Activated T-helper 1 cell treated with anti-CD3 and anti-CD28 coated beads, Interleukin-12 subunit alpha, Interleukin-12 subunit beta, Interleukin-2, Interleukin-4 antibody, amounts not matched to agents 30 ng/mL and 10 ng/mL and 1 ng/mL, durations not matched to agents 14 hours and 24 hours and 36 hours (primary cell): ENCODE measurements at regions not wholly inside any gene's neighbourhood (a gene's known extent, or its start where the extent isn't known, plus 50 kb on each side); places are given as distances from the start of the nearest gene placed in this dataset.
"Not testable (repeated sequence)": the region's sequence is repeated elsewhere in the genome, so short reads cannot be mapped to it uniquely, and the experiment has no call there.

Experiments used
- DNase-seq: peaks from one replicate; pipeline ENCODE4 v3.0.0; 2021; ENCODE audit warnings: low spot score
- H3K27ac Mint-ChIP-seq: one replicate; pipeline ENCODE4 v1.8.0; 2021; ENCODE audit warnings: mild to moderate bottlenecking, mixed read lengths
- H3K27me3 Mint-ChIP-seq: one replicate; pipeline ENCODE4 v1.8.0; 2022; ENCODE audit warnings: mild to moderate bottlenecking, moderate library complexity, mixed read lengths; ENCODE audit not compliant: insufficient read depth
- H3K36me3 Mint-ChIP-seq: one replicate; pipeline ENCODE4 v1.8.0; 2021; ENCODE audit warnings: low read depth, mixed read lengths
- H3K4me1 Mint-ChIP-seq: one replicate; pipeline ENCODE4 v1.8.0; 2021; ENCODE audit warnings: low read depth, mixed read lengths
- H3K4me3 Mint-ChIP-seq: one replicate; pipeline ENCODE4 v1.8.0; 2021; ENCODE audit warnings: mild to moderate bottlenecking, moderate library complexity, mixed read lengths
- H3K9me3 Mint-ChIP-seq: one replicate; pipeline ENCODE4 v1.8.0; 2021; ENCODE audit warnings: mixed read lengths
- intact Hi-C: fragments of 100-400 bp; cut with micrococcal nuclease; formaldehyde crosslinking; loops from one replicate; pipeline ENCODE4 v1.15.1; 2024

DNA sequence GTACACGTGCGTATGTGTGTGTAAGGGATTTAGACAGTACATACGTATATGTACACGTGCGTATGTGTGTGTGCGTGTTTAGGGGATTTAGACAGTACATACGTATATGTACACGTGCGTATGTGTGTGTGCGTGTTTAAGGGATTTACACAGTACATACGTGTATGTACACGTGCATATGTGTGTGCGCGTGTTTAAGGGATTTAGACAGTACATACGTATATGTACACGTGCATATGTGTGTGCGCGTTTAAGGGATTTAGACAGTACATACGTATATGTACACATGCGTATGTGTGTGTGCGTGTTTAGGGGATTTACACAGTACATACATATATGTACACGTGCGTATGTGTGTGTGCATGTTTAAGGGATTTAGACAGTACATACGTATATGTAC lies 100.9 kb upstream of the ALKAL2 start:
- DNase-seq, intact Hi-C loops, H3K4me3 Mint-ChIP-seq, H3K4me1 Mint-ChIP-seq, H3K27me3 Mint-ChIP-seq, H3K36me3 Mint-ChIP-seq, H3K9me3 Mint-ChIP-seq, H3K27ac Mint-ChIP-seq: not testable (repeated sequence)

DNA sequence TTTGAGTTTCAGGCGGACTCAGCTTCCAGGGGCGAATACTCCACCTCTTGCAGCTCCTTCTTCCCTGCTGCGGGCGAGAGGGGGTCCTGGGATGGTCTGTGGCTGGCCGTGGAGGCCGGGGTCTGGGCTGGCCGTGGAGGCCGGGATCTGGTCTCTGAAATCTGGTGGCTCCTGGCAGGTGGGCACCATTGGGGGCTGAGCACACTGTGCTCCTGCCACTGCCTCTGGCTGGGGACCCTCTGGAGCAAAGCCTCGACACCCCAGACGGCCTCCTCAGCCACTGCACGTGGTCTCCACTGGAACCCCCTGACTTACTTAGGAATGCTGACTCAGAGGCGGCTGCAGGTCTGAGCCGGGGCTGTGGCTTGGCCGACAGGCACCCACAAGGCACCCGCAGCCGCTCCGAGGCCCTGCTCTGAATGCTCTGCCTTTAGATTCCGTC lies 100.1 kb upstream of the ALKAL2 start:
- no peak for DNase-seq
- intact Hi-C loops: no loop called here
- H3K36me3 Mint-ChIP-seq: no peaks in the 10 kb centered on the region
- peaks cover 6% of the 10 kb centered on the region for H3K9me3 Mint-ChIP-seq
- no peak overlapping the region for H3K27ac Mint-ChIP-seq
- H3K4me1 Mint-ChIP-seq: no peaks in the 10 kb centered on the region
- no peak overlapping the region for H3K4me3 Mint-ChIP-seq
- peaks cover 7% of the 10 kb centered on the region for H3K27me3 Mint-ChIP-seq

DNA sequence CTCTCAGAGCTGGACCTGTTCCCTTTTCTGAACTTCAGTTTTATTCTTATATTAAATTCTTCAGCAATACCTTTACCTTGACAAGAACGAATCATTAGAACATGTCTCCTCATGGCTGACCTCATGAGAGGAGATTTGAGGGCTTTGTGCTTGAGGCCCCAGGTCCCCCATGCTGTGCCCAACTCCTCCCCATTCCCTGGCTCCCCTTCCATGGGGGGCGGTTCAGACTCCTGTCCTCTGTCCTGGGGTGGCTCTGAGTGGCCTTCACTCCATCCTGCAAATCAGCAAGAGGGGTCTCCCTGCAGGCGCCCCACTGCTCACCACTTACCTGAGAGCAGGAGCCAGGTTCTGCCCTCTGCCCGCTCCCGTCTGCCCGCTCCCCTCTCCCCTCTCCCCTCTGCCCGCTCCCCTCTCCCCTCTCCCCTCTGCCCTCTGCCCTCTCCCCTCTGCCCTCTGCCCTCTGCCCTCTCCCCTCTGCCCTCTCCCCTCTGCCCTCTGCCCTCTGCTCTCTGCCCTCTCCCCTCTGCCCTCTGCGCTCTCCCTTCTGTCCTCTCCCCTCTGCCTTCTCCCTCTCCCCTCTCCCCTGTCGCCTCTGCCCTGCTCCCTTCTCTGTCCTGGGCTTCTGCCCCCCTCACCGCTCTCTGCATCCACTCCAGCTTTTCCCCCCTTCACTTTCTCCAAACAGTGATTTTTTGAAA lies 98.7 kb upstream of the ALKAL2 start:
- H3K27ac Mint-ChIP-seq: no peak overlapping the region
- H3K4me1 Mint-ChIP-seq: no peaks in the 10 kb centered on the region
- H3K36me3 Mint-ChIP-seq: no peaks in the 10 kb centered on the region
- no peak for DNase-seq
- peaks cover 7% of the 10 kb centered on the region for H3K27me3 Mint-ChIP-seq
- intact Hi-C loops: no loop called here
- H3K4me3 Mint-ChIP-seq: no peak overlapping the region
- peaks cover 6% of the 10 kb centered on the region for H3K9me3 Mint-ChIP-seq

DNA sequence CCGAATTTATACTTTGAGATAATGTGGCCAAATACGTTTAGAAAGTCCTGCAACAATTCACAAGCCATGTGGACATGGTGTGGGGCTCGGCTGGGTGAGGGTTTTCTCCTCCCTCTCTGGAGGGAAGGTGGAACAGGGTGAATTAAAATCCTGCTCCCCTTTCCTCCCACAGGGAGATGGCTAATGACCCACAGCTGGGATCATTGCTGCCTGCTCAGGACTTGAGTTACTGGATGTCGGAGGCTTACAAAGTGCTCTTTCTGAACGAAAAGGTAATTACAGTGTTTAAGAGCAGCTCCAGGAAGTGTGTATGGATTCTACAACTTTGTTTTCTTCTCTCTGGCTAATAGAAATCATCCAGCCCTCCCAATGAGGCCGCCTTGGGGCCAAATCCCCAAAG lies 97.9 kb upstream of the ALKAL2 start:
- no peaks in the 10 kb centered on the region for H3K4me1 Mint-ChIP-seq
- intact Hi-C loops: no loop called here

DNA sequence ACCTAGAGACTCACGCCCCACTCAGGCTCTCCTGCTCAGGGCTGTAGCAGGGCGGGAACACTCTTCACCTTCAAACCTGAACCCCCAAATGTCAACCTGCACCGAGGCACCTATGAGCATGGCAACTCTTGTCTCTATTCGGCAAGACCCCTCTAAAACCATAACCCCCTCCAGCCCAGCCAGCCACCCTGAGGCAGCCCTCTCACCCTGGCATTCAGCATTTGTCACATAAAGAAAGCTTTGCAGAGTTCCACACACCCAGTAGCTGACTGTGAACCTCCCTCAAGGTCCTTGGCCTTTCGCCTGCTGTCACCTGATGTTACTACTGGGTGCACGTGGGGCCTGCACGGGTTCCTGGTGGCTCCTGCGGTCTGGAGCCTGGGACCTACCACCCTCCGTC lies 97.2 kb upstream of the ALKAL2 start:
- H3K9me3 Mint-ChIP-seq: no peaks in the 10 kb centered on the region
- H3K4me1 Mint-ChIP-seq: no peaks in the 10 kb centered on the region
- peaks cover 7% of the 10 kb centered on the region for H3K27me3 Mint-ChIP-seq
- no peak overlapping the region for H3K4me3 Mint-ChIP-seq
- H3K27ac Mint-ChIP-seq: no peak overlapping the region
- no peaks in the 10 kb centered on the region for H3K36me3 Mint-ChIP-seq
- intact Hi-C loops: no loop called here
- DNase-seq: no peak

More for the DNA sequence above, 97.9 kb upstream of the ALKAL2 start:
- Mint-ChIP-seq H3K4me3 (no peak overlapping the region), H3K27ac (no peak overlapping the region), H3K27me3 (peaks cover 7% of the 10 kb centered on the region), H3K36me3 (no peaks in the 10 kb centered on the region), H3K9me3 (peaks cover 6% of the 10 kb centered on the region)
- DNase-seq: no peak

DNA sequence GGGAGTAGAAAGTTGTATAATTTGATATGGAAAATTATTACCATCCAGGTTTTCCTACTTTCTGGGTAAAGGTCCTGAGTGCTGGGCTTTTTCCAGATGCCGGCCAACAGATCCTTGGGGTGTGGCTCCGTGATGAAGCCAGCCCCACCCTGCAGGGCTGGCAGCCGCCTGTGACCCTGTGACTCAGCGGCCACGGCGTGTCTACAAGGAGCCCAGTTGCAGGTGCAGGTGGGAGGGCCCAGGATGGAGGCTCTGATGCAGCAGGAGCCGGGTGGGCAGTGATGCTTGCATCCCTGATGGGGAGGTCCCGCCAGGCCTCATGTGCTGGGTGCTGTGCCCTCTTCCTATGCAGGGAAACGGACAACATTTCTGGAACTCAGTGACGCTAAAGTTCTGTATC lies 96.0 kb upstream of the ALKAL2 start:
- no peaks in the 10 kb centered on the region for H3K9me3 Mint-ChIP-seq
- peaks cover 7% of the 10 kb centered on the region for H3K27me3 Mint-ChIP-seq
- no peak overlapping the region for H3K4me3 Mint-ChIP-seq
- intact Hi-C loops: no loop called here
- no peak overlapping the region for H3K27ac Mint-ChIP-seq
- no peaks in the 10 kb centered on the region for H3K4me1 Mint-ChIP-seq
- H3K36me3 Mint-ChIP-seq: no peaks in the 10 kb centered on the region
- DNase-seq: no peak

DNA sequence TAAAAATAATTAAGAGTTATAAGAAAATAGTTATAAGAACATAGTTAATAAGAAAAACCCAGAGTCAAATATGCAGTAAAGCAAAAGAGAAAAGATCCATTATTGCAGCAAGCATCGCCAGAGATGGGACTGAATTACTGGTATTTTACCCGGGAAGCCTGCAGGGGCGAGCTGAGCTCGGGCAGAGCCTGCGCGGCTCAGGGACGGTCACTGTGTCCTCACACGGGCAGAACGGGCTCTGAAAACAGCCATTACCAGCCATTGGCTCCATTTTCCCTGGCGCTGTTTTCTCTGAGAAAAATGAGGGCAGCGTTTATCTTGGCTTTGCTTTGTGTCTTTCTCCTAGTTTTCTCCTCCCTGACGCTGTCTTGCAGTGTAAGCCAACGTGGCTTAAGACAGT lies 95.3 kb upstream of the ALKAL2 start:
- no peaks in the 10 kb centered on the region for H3K36me3 Mint-ChIP-seq
- no peak overlapping the region for H3K27ac Mint-ChIP-seq
- H3K4me3 Mint-ChIP-seq: no peak overlapping the region
- intact Hi-C loops: no loop called here
- H3K9me3 Mint-ChIP-seq: peaks cover 5% of the 10 kb centered on the region
- DNase-seq: no peak
- peaks cover 7% of the 10 kb centered on the region for H3K27me3 Mint-ChIP-seq
- H3K4me1 Mint-ChIP-seq: no peaks in the 10 kb centered on the region

DNA sequence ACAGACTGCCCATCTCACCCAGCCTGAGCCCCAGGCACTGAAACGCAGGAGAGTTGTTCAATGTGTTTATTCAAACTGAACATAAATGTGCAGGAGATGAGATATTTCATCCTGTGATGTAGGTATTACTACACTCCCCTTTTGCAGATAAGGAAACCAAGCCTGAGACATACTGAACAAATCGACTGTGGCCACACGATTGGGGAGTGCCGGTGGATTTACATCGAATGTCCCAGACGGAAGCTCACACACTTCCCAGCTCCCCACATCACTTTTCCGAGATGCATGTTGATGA lies 94.8 kb upstream of the ALKAL2 start:
- H3K36me3 Mint-ChIP-seq: no peaks in the 10 kb centered on the region
- no peak overlapping the region for H3K27ac Mint-ChIP-seq
- peaks cover 10% of the 10 kb centered on the region for H3K9me3 Mint-ChIP-seq
- no peak overlapping the region for H3K4me3 Mint-ChIP-seq
- intact Hi-C loops: no loop called here
- DNase-seq: no peak
- H3K4me1 Mint-ChIP-seq: no peaks in the 10 kb centered on the region
- H3K27me3 Mint-ChIP-seq: peaks cover 12% of the 10 kb centered on the region

DNA sequence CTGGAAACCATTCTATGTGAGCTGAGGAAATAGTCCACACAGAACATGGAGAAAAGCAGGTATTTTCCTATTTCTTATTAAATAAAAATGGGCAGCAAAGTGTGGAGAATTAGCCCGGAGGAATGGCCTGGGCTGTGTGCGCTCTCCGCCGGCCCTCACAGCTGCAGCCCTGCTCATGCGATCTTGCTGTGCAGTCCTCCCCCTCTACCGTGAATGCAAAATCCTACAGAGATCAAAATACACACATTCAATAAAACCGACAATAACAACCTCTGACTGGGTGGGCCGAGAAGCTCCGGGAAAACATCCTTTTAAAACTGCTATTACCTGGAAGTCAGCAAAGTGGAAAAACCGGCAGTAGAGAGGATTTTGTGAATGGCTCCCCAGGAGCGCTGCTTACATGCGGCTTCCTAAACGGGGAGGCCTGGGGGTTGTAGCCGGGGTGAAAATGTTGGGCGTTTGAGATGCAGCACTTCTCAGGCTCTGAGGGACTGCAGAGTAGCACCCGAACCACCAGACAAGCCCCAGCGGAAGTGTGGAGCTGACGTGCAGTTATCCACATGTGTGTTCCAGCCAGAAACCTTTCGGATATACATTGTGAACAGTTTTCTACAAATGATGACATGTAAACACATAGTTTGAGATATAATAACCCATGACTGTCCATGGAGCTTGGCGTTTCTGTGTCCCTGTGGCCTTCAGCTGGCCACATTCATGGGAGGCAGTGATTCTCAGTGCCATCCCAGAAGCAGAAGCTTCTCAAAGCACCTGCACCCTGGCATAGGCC lies 94.2 kb upstream of the ALKAL2 start:
- no peak overlapping the region for H3K27ac Mint-ChIP-seq
- no peak for DNase-seq

DNA sequence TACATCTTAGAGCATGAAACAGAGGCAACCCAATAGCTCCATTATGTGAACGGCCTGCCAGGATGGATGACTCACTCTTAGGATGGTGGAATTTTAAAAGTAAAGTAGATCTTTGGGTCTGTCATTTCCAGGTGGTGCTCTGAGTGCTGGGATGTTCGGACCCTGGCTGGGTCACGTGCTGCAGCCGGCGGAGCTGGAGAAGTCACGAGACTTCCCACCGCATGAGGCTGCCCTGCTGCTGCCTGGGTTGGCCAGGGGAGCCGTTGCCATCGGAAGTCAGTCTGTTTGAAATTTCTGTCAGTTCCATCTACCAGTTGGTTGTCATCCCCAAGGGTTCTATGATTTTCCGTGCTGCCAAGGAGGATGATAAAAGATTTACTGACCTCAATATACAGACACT lies 93.3 kb upstream of the ALKAL2 start:
- Mint-ChIP-seq H3K9me3 (peaks cover 15% of the 10 kb centered on the region), H3K27me3 (peaks cover 8% of the 10 kb centered on the region)
- intact Hi-C loops: no loop called here

More for the DNA sequence above, 94.2 kb upstream of the ALKAL2 start:
- Mint-ChIP-seq H3K27me3 (peaks cover 10% of the 10 kb centered on the region), H3K9me3 (peaks cover 15% of the 10 kb centered on the region), H3K4me1 (no peaks in the 10 kb centered on the region), H3K4me3 (no peak overlapping the region), H3K36me3 (no peaks in the 10 kb centered on the region)
- intact Hi-C loops: no loop called here

DNA sequence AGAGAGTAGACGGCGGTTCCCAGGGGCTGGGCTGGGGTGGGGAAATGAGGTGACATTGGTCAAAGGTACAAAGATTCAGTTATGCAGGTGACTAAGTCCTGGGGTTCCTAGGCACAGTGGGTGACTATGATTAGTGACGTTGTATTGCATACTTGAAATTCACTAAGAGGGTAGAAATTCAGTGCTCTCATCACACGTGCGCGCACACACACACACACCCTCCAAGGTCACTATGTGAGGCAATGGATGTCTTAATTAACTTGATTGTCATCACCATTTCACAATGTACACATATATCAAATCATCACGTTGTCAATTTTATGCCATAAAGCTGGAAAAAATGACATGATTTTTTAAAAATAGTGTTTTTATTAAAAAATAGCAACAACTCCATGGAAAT lies 92.9 kb upstream of the ALKAL2 start:
- DNase-seq: no peak
- Mint-ChIP-seq H3K4me1 (no peaks in the 10 kb centered on the region), H3K27ac (no peak overlapping the region), H3K27me3 (peaks cover 8% of the 10 kb centered on the region), H3K9me3 (peaks cover 15% of the 10 kb centered on the region), H3K4me3 (no peak overlapping the region), H3K36me3 (no peaks in the 10 kb centered on the region)
- intact Hi-C loops: no loop called here

More for the DNA sequence above, 93.3 kb upstream of the ALKAL2 start:
- H3K36me3 Mint-ChIP-seq: no peaks in the 10 kb centered on the region
- no peaks in the 10 kb centered on the region for H3K4me1 Mint-ChIP-seq
- no peak for DNase-seq
- H3K4me3 Mint-ChIP-seq: no peak overlapping the region
- H3K27ac Mint-ChIP-seq: no peak overlapping the region

DNA sequence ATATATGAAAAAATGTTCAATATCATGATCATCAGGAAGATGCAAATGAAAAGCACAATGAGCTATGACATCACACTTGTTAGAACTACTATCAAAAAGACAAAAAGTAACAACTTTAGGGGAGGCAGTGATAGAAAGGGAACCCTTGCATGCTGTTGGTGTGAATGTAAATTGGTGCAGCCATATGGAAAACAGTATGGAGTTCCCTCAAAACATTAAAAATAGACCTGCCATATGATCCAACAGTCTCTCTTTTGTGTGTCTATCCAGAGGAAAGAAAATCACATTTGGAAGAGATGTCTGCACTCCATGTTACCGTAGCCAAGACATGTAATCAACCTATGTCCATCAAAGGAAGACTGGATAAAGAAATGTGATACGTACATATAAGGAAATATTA lies 92.3 kb upstream of the ALKAL2 start:
- no peak for DNase-seq
- peaks cover 15% of the 10 kb centered on the region for H3K9me3 Mint-ChIP-seq
- no peaks in the 10 kb centered on the region for H3K4me1 Mint-ChIP-seq
- intact Hi-C loops: no loop called here
- H3K27ac Mint-ChIP-seq: no peak overlapping the region
- H3K27me3 Mint-ChIP-seq: peaks cover 8% of the 10 kb centered on the region
- H3K4me3 Mint-ChIP-seq: no peak overlapping the region
- no peaks in the 10 kb centered on the region for H3K36me3 Mint-ChIP-seq

DNA sequence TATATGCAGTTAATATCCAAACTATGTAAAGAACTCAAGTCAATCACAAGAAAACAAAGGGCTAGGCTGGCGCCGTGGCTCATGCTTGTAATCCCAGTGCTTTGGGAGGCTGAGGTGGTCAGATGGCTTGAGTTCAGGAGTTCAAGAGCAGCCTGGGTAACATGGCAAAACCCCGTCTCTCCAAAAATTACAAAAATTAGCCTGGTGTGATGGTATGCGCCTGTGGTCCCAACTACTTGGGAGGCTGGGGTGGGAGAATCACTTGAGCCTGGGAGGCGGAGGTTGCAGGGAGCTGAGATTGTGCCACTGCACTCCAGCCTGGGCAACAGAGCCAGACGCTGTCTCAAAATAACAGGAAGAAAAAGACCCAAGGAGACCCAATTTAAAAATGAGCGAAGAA lies 91.9 kb upstream of the ALKAL2 start:
- no peak overlapping the region for H3K27ac Mint-ChIP-seq
- H3K27me3 Mint-ChIP-seq: peaks cover 5% of the 10 kb centered on the region
- intact Hi-C loops: no loop called here

More for the DNA sequence above, 91.9 kb upstream of the ALKAL2 start:
- no peak for DNase-seq
- no peaks in the 10 kb centered on the region for H3K4me1 Mint-ChIP-seq
- H3K9me3 Mint-ChIP-seq: peaks cover 15% of the 10 kb centered on the region
- H3K36me3 Mint-ChIP-seq: no peaks in the 10 kb centered on the region
- no peak overlapping the region for H3K4me3 Mint-ChIP-seq
